ENCODE measurements at regions not wholly inside any gene's neighbourhood (a gene's known extent, or its start where the extent isn't known, plus 50 kb on each side); places are given as distances from the start of the nearest gene placed in this dataset.

DNA sequence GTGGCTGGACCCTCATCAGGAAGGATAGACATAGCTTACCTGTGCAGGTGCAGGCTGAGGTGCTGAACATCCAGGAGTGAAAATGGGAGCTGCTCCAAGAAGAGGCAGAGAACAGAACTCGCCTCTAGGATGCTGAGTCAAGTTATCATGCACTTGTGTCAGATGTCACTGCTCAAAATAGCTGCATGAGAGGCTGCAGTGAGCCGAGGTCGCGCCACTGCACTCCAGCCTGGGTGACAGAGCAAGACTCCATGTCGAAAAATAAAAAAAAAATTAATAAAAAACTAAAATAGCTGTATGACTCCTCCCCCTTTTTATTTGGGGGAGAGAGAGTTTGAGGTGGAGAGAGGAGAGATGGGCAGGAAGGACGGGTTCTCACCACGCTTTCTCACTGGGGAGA, 148.8 kb downstream of the FOXL1 start:
- TF ChIP-seq FOXP2 (optimal IDR thresholded peaks at IDR 0.05; ENCODE audit: borderline replicate concordance, extremely low read depth, extremely low read length, insufficient read depth) (no peak), TAF1 (IDR thresholded peaks at IDR 0.05; ENCODE audit: borderline replicate concordance, insufficient read depth, low read length) (no peak), POLR2AphosphoS5 (IDR thresholded peaks at IDR 0.05; ENCODE audit: low read depth, low read length) (no peak)
- TF ChIP-seq, protein P1, sequence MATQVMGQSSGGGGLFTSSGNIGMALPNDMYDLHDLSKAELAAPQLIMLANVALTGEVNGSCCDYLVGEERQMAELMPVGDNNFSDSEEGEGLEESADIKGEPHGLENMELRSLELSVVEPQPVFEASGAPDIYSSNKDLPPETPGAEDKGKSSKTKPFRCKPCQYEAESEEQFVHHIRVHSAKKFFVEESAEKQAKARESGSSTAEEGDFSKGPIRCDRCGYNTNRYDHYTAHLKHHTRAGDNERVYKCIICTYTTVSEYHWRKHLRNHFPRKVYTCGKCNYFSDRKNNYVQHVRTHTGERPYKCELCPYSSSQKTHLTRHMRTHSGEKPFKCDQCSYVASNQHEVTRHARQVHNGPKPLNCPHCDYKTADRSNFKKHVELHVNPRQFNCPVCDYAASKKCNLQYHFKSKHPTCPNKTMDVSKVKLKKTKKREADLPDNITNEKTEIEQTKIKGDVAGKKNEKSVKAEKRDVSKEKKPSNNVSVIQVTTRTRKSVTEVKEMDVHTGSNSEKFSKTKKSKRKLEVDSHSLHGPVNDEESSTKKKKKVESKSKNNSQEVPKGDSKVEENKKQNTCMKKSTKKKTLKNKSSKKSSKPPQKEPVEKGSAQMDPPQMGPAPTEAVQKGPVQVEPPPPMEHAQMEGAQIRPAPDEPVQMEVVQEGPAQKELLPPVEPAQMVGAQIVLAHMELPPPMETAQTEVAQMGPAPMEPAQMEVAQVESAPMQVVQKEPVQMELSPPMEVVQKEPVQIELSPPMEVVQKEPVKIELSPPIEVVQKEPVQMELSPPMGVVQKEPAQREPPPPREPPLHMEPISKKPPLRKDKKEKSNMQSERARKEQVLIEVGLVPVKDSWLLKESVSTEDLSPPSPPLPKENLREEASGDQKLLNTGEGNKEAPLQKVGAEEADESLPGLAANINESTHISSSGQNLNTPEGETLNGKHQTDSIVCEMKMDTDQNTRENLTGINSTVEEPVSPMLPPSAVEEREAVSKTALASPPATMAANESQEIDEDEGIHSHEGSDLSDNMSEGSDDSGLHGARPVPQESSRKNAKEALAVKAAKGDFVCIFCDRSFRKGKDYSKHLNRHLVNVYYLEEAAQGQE (IDR thresholded peaks at IDR 0.05; ENCODE audit: insufficient read depth in 1 of 2, low read depth in 2 of 2, low read length in 2 of 2), result no peak
